ENCODE measurements at regions not wholly inside any gene's neighbourhood (a gene's known extent, or its start where the extent isn't known, plus 50 kb on each side); places are given as distances from the start of the nearest gene placed in this dataset.

DNA sequence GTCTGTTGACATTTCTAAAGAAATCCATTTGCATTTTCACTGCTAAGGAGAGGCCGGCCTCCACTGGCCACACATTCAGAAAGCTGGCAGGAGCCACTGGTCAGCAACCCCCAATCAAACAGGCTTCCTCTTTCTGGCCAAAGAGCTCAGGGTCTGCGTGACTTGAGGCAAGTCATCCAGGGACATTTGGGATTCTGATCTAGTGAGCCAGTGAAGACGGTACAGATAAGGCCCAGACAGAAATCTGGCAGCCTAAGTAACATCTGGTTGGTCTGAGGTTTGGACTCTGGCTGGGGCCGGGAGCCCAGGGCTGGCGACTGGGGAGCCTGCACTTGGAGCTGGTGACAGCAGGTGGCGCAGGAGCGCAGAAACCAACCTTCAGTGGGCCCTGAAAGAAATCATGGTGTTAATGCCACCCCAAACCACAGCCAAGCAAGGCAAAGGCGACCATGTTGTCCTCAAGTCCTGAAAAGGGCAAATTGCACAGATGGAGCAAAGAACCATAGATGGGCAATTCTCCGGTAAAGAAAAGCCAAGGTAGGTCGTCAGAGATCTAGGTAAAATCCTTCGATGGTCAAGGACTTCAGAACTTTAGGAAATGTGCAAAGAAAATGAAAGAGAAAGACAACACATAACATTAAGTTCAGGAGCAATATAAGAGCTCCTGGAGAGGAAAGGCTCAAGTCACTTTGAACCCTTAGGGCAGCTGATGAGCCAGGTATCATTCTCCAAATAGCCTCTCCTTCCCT, 99.4 kb upstream of the BLID start:
- H3K9me3 ChIP-seq (ENCODE audit: control insufficient read depth, insufficient read depth, low read length) = no peaks in the 10 kb centered on the region
- no peaks in the 10 kb centered on the region for H3K4me1 Mint-ChIP-seq
- peaks cover 5 to 12% of the 10 kb centered on the region in 2 donors for H3K27me3 Mint-ChIP-seq (ENCODE audit: low read depth in 2 of 2)
- H3K36me3 ChIP-seq (ENCODE audit: control insufficient read depth, insufficient read depth, low read length) = no peaks in the 10 kb centered on the region
- H3K4me3 Mint-ChIP-seq = no peak overlapping the region
- no peaks in the 10 kb centered on the region for H3K9me3 Mint-ChIP-seq
- no peak overlapping the region for H3K27ac ChIP-seq (ENCODE audit: low read length)
- no peak overlapping the region for H3K4me3 ChIP-seq (ENCODE audit: low read length)
- DNase-seq (peak in 1 of 2 donors; percentile 15), ATAC-seq (peak in 2 of 3 donors; percentile 51 to 66)
- H3K27ac Mint-ChIP-seq = no peak overlapping the region
- no peaks in the 10 kb centered on the region for H3K36me3 Mint-ChIP-seq
- whole genome bisulfite sequencing (ENCODE audit: insufficient coverage) = 35% methylated on average over 11 of the region's 11 CpGs
- no peaks in the 10 kb centered on the region for H3K27me3 ChIP-seq (ENCODE audit: control insufficient read depth, insufficient read depth, low read length)
- intact Hi-C loops (cut with micrococcal nuclease) = loop anchor here (5.0 kb wide), 1 partner anchor 292 kb away; no protein-coding TSS in a partner anchor
- H3K4me1 ChIP-seq (ENCODE audit: control insufficient read depth, insufficient read depth, low read length) = no peaks in the 10 kb centered on the region
- TF ChIP-seq, protein P1, sequence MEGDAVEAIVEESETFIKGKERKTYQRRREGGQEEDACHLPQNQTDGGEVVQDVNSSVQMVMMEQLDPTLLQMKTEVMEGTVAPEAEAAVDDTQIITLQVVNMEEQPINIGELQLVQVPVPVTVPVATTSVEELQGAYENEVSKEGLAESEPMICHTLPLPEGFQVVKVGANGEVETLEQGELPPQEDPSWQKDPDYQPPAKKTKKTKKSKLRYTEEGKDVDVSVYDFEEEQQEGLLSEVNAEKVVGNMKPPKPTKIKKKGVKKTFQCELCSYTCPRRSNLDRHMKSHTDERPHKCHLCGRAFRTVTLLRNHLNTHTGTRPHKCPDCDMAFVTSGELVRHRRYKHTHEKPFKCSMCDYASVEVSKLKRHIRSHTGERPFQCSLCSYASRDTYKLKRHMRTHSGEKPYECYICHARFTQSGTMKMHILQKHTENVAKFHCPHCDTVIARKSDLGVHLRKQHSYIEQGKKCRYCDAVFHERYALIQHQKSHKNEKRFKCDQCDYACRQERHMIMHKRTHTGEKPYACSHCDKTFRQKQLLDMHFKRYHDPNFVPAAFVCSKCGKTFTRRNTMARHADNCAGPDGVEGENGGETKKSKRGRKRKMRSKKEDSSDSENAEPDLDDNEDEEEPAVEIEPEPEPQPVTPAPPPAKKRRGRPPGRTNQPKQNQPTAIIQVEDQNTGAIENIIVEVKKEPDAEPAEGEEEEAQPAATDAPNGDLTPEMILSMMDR (IDR thresholded peaks at IDR 0.05) = peak; percentile 55

DNA sequence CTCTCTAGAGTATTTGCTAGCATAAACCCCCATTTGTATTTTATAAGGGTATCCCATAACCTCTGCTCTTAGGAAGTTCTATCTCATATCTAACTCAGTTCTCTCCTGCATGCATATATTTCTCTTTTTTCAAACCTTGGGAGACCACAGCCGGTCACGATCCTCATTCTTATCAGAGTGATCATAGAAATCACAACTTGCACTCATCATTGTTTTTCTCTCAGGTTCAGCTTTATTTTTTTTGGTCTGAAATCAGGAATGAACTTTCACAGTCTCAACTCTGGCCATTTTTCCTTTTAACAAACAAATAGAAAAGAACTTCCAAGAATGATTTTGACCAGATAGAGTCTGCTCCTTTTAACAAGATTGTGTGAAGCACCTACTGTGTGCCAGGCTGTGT, 98.6 kb upstream of the BLID start:
- WGBS (ENCODE audit: insufficient coverage) = 88% methylated on average over 2 of the region's 2 CpGs
- H3K27ac ChIP-seq (ENCODE audit: low read length) = no peak overlapping the region
- ATAC-seq (no peak), DNase-seq (no peak)
- no peaks in the 10 kb centered on the region for H3K36me3 ChIP-seq (ENCODE audit: control insufficient read depth, insufficient read depth, low read length)
- H3K9me3 ChIP-seq (ENCODE audit: control insufficient read depth, insufficient read depth, low read length) = no peaks in the 10 kb centered on the region
- Mint-ChIP-seq H3K4me3 (no peak overlapping the region), H3K27me3 (ENCODE audit: low read depth in 2 of 2) (peaks cover 2 to 12% of the 10 kb centered on the region in 2 donors), H3K36me3 (no peaks in the 10 kb centered on the region), H3K9me3 (no peaks in the 10 kb centered on the region), H3K27ac (no peak overlapping the region), H3K4me1 (no peaks in the 10 kb centered on the region)
- no peaks in the 10 kb centered on the region for H3K4me1 ChIP-seq (ENCODE audit: control insufficient read depth, insufficient read depth, low read length)
- intact Hi-C loops (cut with micrococcal nuclease) = no loop called here
- no peaks in the 10 kb centered on the region for H3K27me3 ChIP-seq (ENCODE audit: control insufficient read depth, insufficient read depth, low read length)
- TF ChIP-seq, protein P1 (IDR thresholded peaks at IDR 0.05) = no peak
- no peak overlapping the region for H3K4me3 ChIP-seq (ENCODE audit: low read length)

DNA sequence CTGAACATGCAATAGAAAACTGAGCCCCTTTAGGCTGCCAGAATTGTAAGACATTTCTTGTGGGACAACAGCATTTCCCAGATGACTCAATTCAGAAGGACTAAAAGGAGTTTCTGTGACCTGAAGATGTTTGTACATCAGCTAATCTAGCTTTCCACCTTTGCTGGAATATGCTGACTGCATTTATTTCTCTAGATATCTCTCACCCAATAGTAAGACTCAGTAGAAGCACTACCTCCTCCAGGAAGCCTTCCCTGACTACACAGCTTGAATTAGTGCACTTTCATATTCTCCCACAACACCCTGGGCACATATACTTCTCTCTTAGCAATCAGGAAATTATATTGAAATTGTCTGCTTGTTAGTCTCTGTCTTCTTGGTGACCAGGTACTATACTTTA, 98.1 kb upstream of the BLID start:
- H3K36me3 ChIP-seq (ENCODE audit: control insufficient read depth, insufficient read depth, low read length) = no peaks in the 10 kb centered on the region
- no peak overlapping the region for H3K4me3 ChIP-seq (ENCODE audit: low read length)
- Mint-ChIP-seq H3K4me3 (no peak overlapping the region), H3K4me1 (no peaks in the 10 kb centered on the region), H3K27ac (no peak overlapping the region), H3K9me3 (no peaks in the 10 kb centered on the region), H3K27me3 (ENCODE audit: low read depth in 2 of 2) (peaks cover 2 to 12% of the 10 kb centered on the region in 2 donors), H3K36me3 (no peaks in the 10 kb centered on the region)
- intact Hi-C loops (cut with micrococcal nuclease) = no loop called here
- ATAC-seq (no peak), DNase-seq (no peak)
- no peaks in the 10 kb centered on the region for H3K9me3 ChIP-seq (ENCODE audit: control insufficient read depth, insufficient read depth, low read length)
- H3K27ac ChIP-seq (ENCODE audit: low read length) = no peak overlapping the region
- TF ChIP-seq, protein P1 (IDR thresholded peaks at IDR 0.05) = no peak
- H3K4me1 ChIP-seq (ENCODE audit: control insufficient read depth, insufficient read depth, low read length) = no peaks in the 10 kb centered on the region
- H3K27me3 ChIP-seq (ENCODE audit: control insufficient read depth, insufficient read depth, low read length) = no peaks in the 10 kb centered on the region

DNA sequence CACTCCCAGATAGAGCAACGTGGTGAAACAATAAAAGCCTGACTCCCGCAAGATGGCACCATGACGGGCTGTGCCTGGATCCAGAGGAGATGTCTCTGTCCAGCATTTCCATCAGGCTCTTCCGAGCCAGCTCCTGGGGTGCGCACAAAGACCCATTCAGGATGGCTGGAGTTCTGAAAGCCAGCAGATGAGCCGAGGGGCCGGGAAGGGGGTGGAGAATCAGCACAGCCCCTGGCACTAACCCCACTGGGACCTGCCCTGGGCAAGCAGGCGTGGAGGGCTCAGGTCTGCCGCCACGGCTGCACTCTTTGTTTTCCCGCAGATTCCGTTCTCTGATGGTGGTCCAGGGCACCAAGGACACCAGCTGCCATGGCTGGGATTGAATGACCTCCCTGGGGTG, 97.2 kb upstream of the BLID start:
- Mint-ChIP-seq H3K27ac (no peak overlapping the region), H3K4me3 (no peak overlapping the region), H3K27me3 (ENCODE audit: low read depth in 2 of 2) (peaks cover 2 to 11% of the 10 kb centered on the region in 2 donors), H3K9me3 (no peaks in the 10 kb centered on the region), H3K36me3 (no peaks in the 10 kb centered on the region), H3K4me1 (no peaks in the 10 kb centered on the region)
- H3K27ac ChIP-seq (ENCODE audit: low read length) = no peak overlapping the region
- no peaks in the 10 kb centered on the region for H3K36me3 ChIP-seq (ENCODE audit: control insufficient read depth, insufficient read depth, low read length)
- H3K4me3 ChIP-seq (ENCODE audit: low read length) = no peak overlapping the region
- H3K27me3 ChIP-seq (ENCODE audit: control insufficient read depth, insufficient read depth, low read length) = no peaks in the 10 kb centered on the region
- WGBS (ENCODE audit: insufficient coverage) = 87% methylated on average over 12 of the region's 12 CpGs
- ATAC-seq (no peak), DNase-seq (no peak)
- intact Hi-C loops (cut with micrococcal nuclease) = no loop called here
- H3K9me3 ChIP-seq (ENCODE audit: control insufficient read depth, insufficient read depth, low read length) = no peaks in the 10 kb centered on the region
- TF ChIP-seq, protein P1 (IDR thresholded peaks at IDR 0.05) = no peak
- no peaks in the 10 kb centered on the region for H3K4me1 ChIP-seq (ENCODE audit: control insufficient read depth, insufficient read depth, low read length)

Data from natural killer cell (primary cell).